ENCODE measurements at regions not wholly inside any gene's neighbourhood (a gene's known extent, or its start where the extent isn't known, plus 50 kb on each side); places are given as distances from the start of the nearest gene placed in this dataset.

DNA sequence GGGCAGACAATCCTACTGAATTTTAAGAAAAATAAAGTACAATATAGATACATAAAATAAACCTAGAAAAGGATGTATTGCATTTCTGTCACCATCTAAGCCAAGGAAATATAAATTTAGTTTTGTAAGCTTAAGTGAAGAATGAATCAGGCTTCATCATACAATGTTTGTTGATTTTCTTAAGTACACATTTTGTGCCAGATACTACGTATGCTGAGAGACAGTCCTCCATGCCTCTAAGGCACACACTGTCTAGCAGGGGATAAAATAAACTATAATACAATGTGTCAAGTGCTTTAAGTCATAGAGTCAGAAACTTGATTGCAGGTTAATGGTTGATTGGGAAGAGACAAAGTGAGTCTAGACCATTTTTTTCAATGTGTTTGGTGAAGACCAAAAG, 465.7 kb downstream of the TBC1D4 start:
- no peak overlapping the region for H3K4me3 ChIP-seq (ENCODE audit: low read depth, low read length)
- ChIA-PET POLR2A (no interaction called here), CTCF (no interaction called here)
- TF ChIP-seq, protein P1, sequence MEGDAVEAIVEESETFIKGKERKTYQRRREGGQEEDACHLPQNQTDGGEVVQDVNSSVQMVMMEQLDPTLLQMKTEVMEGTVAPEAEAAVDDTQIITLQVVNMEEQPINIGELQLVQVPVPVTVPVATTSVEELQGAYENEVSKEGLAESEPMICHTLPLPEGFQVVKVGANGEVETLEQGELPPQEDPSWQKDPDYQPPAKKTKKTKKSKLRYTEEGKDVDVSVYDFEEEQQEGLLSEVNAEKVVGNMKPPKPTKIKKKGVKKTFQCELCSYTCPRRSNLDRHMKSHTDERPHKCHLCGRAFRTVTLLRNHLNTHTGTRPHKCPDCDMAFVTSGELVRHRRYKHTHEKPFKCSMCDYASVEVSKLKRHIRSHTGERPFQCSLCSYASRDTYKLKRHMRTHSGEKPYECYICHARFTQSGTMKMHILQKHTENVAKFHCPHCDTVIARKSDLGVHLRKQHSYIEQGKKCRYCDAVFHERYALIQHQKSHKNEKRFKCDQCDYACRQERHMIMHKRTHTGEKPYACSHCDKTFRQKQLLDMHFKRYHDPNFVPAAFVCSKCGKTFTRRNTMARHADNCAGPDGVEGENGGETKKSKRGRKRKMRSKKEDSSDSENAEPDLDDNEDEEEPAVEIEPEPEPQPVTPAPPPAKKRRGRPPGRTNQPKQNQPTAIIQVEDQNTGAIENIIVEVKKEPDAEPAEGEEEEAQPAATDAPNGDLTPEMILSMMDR (IDR thresholded peaks at IDR 0.05; ENCODE audit: insufficient read depth, low read length, missing control alignments), result no peak
- no peak for DNase-seq (ENCODE audit: low read depth, low spot score)

DNA sequence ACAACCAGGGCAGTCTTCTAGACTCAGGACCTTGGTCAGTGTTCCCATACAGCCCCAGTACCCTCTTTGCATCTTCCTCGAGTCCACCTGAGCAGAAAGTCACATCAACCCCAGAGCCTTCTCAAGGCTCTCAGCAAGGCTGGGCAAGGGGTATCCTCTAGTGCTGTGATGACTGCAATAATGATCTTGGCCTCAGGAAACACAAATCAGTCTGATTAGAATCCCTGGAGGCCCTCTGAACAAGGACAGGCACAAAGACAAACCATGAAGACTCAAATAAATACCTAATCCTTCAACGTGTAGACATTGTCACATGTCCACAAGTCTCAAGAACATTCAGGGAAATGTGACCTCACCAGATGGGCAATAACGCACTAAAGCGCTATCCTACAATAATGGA, 468.2 kb downstream of the TBC1D4 start:
- CTCF ChIA-PET, result no interaction called here
- DNase-seq (ENCODE audit: low read depth, low spot score), result no peak
- H3K4me3 ChIP-seq (ENCODE audit: low read depth, low read length), result no peak overlapping the region
- TF ChIP-seq, protein P1 (IDR thresholded peaks at IDR 0.05; ENCODE audit: insufficient read depth, low read length, missing control alignments), result no peak
- POLR2A ChIA-PET, result no interaction called here

DNA sequence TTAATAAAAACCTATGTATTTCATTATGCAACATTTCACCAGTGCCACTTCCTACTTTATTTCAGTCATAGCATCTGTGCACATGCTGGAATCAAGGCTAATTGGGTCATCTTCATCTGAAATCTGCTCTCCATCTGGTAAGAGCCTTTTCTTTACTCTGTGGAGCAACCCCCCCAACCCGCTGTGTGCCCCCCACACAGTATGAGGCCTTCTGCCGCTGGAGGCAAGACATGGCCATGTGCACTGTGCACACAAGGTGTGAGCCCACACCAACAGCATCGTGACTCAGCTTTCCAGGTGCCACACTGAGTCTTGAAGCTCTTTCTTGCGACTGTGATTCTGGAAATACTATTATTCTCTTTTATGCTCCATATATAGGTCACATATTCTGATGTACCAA, 471.0 kb downstream of the TBC1D4 start:
- POLR2A ChIA-PET, result no interaction called here
- TF ChIP-seq, protein P1 (IDR thresholded peaks at IDR 0.05; ENCODE audit: insufficient read depth, low read length, missing control alignments), result no peak
- DNase-seq (ENCODE audit: low read depth, low spot score), result no peak
- CTCF ChIA-PET, result no interaction called here
- no peak overlapping the region for H3K4me3 ChIP-seq (ENCODE audit: low read depth, low read length)

DNA sequence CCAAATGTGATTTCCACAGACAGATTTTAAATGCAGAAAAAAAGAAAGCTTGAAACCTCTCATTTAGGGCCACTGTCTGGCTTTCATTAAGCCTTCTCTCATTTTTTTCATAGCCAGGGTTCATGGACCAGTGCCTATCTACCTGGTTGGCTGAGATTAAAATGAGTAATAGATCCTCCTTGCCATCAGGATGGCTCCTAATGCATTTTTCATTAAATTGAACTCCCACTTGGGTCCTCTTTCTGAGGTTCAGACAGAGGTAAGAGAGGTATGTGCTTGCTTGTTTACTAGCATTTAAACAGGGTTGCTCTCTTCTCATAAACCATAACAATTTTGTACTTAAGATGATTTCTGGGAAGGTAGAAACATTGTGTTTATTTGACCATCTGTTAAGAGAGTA, 473.0 kb downstream of the TBC1D4 start:
- POLR2A ChIA-PET, result no interaction called here
- no peak for DNase-seq (ENCODE audit: low read depth, low spot score)
- CTCF ChIA-PET, result no interaction called here
- TF ChIP-seq, protein P1 (IDR thresholded peaks at IDR 0.05; ENCODE audit: insufficient read depth, low read length, missing control alignments), result no peak
- no peak overlapping the region for H3K4me3 ChIP-seq (ENCODE audit: low read depth, low read length)

DNA sequence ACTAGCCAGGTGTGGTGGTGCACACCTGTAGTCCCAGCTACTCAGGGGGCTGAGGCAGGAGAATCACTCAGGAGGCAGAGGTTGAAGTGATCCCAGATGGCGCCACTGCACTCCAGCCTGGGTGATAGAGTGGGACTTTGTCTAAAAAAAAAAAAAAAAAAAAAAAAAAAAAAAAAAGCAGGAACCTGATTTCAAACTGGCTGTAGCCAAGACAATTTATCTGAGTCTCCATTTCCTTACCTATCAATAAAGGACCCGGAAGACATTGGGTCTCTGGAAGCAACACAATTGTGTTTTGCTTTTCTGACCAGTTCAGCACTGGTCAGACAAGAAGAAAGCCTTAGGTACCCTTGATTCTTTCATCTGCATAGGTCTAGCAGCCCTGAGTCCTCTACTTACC, 491.0 kb downstream of the TBC1D4 start:
- no peak overlapping the region for H3K4me3 ChIP-seq (ENCODE audit: low read depth, low read length)
- TF ChIP-seq, protein P1 (IDR thresholded peaks at IDR 0.05; ENCODE audit: insufficient read depth, low read length, missing control alignments), result no peak
- CTCF ChIA-PET, result no interaction called here
- no peak for DNase-seq (ENCODE audit: low read depth, low spot score)
- POLR2A ChIA-PET, result no interaction called here

DNA sequence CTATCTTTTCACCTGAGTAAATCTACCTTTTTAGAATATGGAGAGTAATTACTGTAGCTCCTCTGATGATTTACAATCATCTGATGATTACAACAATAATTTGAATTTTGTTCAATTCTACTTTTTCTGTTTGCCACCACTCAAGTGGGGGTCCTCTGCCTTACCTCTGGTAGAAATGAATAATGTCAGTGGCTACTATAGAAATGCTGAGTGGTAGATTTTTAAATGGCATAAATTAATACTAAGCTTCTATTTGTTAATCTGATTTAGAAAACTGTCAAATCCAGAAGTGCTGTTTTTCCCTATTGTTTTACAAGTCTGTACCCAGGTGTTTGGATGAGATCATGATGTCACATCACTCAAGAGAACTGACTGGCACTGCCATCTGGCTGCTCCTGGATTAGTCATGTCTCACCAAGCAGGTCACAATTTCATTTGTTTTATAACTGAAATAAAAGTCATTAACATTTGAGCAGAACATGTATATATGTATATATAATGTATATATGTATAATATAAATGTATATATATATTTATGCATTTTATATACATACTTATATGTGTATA, 494.8 kb downstream of the TBC1D4 start:
- ChIA-PET CTCF (no interaction called here), POLR2A (no interaction called here)
- TF ChIP-seq, protein P1 (IDR thresholded peaks at IDR 0.05; ENCODE audit: insufficient read depth, low read length, missing control alignments), result no peak
- no peak for DNase-seq (ENCODE audit: low read depth, low spot score)
- no peak overlapping the region for H3K4me3 ChIP-seq (ENCODE audit: low read depth, low read length)

Data from AG04449 (cell line).